ENCODE measurements at regions not wholly inside any gene's neighbourhood (a gene's known extent, or its start where the extent isn't known, plus 50 kb on each side); places are given as distances from the start of the nearest gene placed in this dataset.

DNA sequence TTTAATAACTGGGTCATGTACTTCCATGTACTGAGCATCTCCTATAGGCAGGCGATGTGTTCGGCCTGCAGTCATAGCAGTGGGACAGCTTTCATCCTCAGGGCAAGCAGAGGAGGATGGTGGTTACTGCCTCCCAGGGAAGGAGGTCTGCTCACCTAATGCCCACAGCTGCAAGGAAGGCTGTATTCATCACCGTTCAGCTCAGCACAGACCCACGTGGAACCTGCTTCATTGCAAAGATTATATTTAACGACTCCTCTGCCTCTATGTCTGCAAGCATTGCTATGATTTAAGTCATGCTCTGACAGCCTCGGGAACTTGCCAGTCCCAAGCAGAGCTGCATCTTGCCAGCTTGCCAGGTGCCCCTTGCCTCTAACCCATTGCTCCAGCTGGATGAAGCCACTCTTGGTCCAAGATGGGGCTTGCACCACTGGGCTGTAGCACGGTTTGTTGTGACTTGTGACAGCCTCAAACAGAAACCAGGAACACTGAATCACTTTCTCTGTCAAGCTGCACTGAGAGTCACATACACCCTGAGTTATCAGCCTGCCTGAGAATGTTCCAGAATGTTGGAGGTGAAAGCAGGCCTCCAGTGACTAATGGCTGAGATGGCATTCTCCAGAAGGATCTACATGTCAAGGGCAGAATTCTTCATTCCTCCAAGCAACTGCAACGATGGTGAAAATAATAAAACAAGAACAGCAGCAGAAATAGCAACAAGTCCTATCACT is 651.1 kb upstream of the ID2 start:
- no peak for DNase-seq

DNA sequence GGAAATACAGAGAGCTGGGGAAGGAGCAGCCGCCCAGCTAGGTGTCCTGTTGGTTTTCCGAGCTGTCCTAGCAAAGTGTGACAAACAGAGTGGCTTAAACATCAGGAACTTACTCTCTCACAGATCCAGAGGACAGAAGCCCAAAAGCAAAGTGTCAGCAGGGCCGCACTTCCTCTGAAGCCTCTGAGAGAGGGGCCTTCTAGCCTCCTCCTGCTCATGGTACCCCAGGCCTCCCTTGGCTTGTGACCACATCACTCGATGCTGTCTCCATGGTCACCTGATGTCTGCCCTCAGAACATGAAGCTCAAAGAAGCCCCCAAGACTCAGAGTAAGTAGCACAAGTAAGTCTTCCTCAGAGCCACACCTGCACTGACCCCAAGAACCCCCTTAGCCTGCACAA is 650.5 kb upstream of the ID2 start:
- DNase-seq = no peak

DNA sequence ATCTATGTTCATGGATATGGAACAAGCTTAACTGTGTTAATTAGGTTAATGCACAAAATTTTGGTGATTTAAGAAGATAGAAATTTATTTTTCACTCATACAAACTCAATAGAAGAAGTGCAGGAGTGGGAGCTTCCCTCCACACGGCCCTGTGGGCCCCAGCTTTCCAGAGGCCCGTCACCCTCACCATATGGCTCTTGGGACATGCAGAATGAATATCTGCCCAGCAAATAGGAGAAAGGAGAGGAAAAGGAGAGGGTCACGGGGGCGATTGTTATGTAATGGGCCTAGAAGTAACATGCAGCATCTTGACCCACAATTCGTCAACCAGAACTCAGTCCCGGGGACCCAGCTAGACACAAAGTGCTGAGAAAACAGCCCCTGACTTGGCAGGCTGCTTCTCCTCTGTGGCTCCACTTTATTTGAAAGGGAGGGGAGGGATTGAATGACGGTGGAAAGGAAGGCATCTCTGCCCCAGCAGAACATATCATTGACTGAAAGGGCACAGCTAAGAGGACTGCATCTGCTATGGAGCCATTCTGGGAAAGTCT is 648.2 kb upstream of the ID2 start:
- no peak for DNase-seq

DNA sequence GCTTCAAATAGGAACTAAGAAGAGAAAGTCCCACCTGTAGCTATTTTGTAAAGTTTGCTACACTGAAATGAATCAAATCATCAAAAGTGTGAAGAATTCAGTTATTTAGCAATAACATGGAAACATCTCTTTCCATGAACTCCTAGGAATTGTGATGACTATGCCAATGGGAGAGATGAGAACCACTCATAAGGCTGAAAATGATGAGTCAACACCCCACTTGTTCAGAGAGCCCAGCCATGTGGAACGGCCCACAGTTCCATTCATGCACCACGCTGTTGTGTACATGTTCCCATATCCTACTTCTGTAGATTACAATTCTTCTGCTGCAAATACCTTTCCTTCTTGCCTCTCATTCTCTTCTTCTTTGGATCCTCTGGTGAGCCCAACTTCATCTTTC is 645.5 kb upstream of the ID2 start:
- no peak for DNase-seq

DNA sequence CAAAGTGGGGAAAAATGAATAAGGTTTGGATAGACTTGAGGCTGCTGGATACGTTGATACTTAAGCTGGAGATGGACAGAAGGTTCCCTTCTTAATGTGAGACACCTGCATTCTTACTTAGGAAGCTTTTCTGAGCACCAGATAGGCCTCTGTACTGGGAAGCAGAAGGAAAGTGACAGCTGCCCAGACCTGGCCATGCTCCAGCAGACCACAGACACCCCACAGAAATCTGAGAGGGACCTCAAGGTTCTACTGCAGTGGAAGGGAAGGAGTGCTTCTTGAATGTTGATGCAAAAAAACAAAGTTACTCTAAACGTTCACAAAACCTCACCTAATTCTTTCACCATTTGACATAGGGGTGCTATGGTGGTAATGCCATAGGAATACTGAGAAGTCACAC is 642.1 kb upstream of the ID2 start:
- DNase-seq = no peak

DNA sequence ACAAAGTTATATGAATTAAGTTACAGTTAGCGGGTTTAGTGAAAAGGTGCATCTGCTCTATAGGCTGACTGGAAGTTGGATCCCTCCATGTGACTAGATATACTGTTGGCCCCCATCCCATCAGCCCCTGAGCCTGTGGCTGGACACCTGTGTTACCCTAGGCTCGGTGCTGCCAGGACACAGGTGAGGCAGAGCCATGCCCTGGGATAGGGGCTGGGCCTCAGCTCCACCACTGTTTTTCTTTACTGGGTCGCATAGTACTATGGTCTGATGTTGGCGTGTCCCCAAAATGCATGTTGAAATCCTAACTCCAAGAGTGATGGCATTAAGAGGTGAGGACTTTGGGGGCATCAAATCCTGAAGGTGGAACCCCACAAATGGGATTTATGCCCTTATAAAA is 638.6 kb upstream of the ID2 start:
- no peak for DNase-seq

DNA sequence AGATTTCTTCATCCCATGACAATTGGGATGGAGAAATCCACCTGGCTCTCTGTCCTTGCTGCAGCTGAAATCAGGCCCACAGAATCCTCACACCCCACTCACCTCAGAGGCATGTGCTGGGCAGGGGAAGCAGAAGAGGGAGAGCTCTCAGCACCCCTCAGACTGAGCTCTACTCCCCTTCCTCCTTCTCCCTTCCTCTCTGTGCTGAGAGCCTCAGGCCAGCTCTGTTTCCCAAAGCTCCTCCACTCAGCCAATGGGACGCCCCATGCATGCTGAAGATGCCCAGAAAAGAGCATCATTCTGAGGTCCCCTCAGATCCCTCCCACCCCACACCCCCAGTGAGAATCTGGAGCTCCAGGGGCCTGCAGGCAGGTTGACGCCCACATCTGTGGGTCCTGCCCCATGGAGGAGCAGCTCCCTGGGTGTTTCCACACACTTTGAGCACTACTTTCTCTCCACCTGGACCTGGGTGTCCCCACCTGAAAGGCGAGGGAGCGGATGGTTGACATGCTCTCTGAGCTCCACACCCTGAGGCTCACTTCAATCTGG is 637.7 kb upstream of the ID2 start:
- DNase-seq = no peak

DNA sequence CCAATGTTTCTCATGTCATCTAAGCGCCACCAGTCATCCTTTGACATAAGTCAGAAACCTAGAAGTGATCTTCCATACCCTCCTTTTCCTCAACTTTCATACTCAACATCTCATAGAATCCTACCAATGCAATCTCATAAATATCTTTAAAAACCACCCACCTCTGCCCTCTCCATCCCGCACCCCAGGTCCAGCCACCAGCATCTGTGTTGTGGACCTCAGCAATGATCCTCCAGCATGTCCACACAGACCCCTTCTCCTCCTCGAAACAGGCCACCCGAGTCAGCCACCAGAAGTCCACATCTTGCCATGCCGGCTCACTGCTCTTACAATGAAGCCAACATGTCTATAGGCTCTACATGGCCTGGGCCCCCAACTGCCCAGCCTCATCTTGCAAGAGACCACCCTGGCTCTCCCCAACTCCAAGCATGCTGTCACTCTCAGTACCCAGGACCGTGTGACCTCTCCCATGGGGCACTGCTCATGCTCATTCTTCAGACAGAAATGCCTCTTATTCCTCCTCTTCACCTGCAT is 636.7 kb upstream of the ID2 start:
- DNase-seq = no peak

DNA sequence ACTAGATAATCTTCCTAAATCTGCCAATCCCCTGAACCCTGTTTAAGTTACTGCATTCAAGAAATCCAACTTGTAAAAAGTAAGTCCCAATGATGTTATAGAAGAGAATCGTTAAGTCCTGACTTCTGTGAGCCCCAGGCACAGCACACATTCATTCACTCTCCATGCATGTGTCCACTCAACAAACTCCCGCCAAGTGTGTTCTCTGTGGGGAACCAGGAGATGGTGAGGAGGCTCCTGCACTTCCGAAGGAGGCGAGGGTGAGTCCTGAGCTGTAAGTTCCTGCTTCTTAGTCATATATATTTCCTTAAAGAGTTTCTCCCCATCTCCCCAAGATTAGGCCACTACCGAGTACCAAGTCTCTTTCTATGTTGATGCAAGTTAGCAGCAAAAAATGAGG is 635.0 kb upstream of the ID2 start:
- DNase-seq = no peak

DNA sequence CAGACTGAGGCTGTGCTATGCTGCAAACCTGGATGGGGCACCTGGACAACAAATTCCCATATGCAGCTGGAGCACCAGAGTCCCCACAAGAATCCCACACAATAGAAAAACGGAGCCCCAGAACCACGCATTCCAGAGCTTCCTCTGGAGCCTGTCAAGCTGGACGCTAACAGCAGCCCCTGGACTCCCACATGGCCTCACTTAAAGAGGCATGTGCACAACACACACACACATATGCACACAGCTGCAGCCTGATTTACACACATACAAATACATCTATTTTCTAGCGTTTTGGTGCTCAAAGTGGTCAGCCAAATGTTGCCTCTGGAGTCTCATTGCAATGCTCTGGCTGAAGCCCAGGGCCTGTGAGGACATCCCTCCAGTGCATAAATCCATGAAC is 632.7 kb upstream of the ID2 start:
- DNase-seq = no peak

DNA sequence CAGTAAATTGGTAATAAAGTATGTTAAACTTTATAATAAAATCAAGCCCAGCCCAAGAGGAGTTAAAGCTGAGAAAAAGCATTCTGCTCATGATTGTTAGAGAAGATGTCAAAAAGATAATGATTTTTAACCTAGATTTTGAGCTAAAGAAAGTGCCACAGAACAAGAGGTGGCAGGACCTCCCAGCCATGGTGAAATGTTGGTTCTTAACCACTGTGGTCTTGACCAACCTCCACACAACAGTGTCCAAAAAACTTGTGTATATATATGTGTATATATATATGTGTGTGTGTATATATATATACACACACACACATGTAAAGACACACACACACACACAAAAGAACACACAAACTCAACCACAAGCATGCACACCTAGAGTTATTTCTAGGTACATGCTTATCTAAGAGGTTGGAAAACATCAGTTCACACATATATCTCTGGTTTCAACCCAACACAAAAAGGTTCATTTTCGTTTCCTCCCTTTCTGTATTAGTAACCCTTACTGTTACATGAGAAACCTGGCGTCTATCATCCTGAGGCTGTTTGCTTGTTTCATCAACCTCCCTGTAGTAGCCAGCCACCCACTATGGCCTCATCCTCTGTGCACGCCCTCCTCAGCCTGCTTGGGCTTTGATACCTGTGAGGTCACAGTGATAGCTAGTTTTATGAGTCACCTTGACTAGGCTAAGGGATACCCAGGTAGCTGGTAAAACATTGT is 631.8 kb upstream of the ID2 start:
- no peak for DNase-seq

DNA sequence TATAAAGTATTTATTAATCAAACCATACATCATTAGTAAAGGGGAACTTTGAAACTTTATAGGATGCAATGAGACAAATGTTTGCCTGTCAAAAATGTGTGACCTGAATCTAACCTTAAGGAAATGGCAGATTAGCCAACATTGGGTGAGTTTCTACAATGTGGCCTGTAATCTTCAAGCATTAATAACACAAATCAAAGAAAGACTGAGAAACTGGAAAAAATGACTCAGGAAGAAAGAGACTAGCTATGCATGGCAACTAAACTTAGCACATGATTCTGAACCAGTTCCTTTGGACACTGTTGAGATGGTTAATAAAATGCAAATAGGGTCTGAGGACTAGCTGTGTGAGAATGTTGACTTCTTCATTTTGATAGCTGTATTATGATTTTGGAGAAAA is 628.6 kb upstream of the ID2 start:
- no peak for DNase-seq

DNA sequence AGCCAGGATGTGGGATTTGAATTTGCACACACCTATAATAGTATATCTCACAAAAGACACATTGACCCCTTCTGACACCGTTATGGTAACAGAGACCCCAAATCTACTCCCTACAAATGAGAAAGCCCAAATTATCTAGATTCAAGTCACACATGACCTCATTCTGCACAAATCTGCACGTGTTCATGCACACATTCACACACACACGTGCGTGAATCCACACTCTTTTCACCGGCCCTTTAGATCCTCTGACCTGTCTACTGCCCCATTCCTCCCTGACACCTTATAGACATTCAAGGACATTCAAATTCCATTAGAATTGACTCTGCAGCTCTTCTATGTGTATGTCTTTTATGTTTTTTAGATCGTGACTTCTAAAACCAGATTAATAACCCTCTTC is 627.8 kb upstream of the ID2 start:
- no peak for DNase-seq

DNA sequence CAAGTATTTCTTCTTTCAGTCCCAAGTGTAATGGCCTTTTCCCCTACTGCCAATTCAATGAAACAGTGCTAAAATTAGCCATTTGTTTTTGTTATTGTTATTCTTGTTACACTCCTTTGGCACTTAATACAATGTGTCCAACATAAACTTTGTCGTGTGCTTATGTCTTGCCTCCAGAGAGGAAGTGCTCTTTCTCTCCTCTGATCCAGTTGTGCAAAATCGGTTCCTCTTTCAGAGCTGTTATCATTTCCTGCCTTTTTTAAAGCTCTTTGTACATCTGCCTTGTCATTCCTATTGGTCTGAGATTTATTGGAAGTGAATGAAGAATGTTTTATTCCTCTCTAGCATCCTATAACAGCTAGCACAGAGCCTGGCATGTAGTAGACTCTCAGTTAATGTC is 623.2 kb upstream of the ID2 start:
- no peak for DNase-seq

DNA sequence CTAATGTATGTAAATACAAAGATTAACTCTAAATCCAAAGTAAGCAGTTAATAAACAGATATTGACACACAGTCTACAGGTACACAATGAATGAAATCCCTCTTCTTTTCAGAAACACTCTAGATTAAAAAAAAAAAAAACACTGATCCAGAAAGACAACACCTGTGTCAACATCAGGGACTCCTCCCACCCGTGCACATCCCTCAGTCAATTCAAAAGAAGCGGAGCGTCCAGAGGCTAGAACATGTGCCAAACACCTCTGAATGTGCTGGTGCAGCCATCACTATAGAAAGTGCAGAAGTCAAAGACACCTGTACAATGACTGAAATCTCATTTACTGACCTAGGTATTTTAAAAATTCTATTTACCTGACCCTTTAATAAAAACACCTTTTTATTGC is 622.6 kb upstream of the ID2 start:
- DNase-seq = no peak

DNA sequence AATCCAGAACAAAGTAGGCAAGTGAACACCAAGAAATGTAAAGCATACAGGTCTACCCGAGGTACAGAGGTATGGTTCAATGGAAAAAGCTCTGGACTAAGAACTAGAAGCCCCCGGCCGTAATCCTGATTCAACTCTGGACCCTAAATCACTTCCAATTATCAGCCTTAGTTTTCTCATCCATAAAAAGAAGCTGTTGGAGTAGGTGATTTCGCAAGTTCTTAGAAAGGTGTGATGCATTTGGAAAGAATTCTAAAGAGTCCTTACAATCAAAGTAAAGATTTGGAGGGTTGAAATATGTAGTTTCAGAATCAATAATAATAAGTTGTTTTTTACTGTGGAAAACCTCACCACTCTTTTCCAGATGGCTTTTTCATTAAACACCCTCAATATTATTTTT is 622.1 kb upstream of the ID2 start:
- DNase-seq = no peak

DNA sequence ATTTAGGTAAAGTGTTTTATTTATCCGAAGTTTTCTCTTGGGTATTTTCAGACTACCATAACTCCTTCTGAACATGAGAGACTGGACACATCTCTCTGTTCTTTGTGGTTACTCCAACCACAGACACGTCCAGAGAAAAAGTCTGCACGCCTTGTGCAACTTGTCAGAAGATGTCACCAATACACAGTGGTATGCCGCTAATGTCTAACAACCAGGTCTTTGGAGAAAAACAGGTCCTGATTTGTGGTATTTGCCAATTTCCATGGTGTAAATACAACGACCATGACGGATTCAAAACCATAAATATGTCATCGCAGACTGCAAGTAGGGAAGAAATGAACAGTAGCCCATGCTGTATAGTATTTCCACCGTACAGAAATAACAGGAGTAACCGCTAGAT is 620.6 kb upstream of the ID2 start:
- no peak for DNase-seq

DNA sequence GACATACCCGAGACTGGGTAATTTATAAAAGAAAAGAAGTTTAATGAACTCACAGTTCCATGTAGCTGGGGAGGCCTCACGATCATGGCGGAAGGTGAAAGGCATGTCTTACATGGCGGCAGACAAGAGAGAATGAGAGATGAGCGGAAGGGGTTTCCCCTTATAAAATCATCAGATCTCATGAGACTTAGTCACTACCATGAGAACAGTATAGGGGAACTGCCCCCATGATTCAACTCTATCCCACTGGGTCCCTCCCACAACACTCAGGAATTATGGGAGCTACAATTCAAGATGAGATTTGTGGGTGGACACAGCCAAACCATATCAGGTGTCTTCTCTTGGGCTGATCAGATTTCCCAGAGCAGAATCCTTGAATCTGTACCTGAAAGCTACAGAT is 617.3 kb upstream of the ID2 start:
- DNase-seq = no peak

DNA sequence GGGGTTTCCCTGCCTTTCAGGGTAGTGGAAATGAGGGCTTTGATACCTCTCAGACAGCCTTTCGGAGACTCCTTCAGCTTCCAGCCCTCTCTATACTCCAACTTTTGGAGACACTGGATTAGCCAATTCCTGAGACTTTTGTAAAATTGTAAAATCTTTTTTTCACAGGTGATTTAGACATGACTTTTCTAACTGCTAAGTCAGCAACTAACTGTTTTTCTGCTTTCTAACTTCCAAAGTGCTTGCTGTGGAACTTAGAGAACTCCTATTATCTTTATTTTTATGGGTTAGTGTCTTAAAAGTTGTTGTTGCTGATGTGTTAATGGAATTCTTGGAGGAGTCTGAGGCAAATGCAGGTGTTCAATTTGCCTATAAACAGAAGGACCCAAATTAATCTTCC is 616.7 kb upstream of the ID2 start:
- no peak for DNase-seq

DNA sequence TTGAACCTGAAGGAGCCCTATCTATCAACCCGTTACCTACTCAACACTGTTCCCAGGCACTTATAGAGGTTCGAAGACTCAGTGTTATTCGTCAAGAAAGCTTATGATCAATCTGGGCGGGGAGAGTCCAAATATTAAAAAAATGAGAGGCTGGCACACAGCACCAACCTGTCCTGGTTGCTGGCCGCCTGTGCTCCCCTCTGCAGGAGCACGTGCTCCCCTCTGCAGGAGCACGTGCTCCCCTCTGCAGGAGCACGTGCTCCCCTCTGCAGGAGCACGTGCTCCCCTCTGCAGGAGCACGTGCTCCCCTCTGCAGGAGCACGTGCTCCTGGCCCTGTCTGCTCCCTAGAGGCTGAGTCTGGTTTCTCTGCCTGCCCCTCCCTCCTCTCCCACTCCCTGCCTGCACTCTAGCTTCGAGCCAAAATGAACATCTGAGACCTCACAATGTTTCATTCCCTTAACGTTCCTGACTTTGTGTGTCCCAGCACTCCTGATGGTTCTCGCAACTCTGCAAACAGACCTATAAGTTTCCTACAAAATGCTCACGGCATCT is 614.0 kb upstream of the ID2 start:
- DNase-seq = no peak

DNA sequence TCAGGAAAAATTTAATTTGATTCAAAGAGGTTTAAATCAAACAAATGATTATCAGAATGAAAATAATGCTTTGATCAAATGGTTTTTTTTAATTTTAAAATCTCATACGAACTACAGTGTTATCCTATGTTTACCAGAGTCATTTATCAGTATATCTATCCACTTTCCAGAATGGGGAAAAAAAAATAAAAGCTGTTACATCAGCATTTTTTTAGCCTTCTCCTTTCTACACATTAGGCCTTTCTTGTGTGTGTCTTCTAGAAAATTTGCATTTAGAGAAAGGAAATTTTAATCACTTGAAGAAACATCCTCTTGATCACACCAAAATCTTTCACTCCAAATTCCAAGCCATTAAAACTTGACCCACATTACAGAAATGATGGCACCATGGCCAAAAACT is 608.9 kb upstream of the ID2 start:
- no peak for DNase-seq

DNA sequence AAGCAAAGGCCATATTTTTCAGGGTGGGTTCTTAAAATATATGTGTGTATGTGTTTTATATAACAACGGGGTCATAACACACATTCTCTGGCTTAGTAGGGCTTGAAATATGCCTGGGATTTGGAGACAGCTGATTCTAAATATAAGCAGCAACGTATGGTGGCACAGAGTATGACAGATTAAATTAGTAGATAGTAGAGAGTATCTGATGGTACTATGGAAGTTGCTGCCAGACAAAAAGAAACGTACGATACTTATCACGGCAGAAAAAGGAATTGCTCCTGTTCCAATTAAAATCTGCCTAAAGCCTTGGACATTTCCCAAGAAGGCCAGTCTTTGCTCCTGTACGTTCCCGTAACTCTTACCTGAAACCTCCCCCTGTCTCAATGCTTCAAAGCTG is 607.9 kb upstream of the ID2 start:
- no peak for DNase-seq

DNA sequence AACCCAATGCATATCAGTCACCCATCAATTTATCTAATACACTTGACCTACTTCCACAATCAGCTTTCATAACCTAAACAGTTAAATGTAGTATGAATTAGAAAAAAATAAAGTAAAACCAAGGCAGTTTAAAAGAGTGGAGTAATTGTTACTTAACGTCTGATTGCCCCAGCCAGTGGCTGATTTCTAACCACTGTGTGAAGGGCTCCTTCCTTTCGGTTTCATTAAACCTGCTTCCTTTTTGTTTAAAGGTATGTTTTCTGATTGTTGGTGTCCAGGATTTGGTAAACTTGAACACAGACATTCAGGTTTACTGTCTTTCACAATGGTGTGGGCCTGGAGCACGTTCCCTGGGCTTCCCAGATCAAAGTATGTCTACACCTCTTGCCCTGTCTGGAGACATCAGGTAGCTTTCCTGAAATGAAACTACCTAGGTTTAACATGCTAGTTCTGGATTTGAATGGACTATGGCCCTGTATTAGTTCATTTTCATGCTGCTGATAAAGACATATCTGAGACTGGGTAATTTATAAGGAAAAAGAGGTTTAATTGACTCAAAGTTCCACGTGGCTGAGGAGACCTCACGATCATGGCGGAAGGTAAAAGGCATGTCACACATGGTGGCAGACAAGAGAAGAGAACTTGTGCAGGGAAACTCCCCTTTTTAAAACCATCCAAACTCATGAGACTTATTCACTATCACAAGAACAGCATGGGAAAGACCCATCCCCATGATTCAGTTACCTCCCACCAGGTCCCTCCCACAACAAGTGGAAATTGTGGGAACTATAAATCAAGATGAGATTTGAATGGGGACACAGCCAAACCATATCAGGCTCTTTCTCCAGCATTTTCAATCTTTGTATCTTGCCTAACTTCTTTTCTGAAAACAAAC is 605.2 kb upstream of the ID2 start:
- DNase-seq = peak; percentile 34

Data from CD4-positive, alpha-beta T cell treated with Interleukin-10 for 1 hour (primary cell).